ENCODE measurements at regions not wholly inside any gene's neighbourhood (a gene's known extent, or its start where the extent isn't known, plus 50 kb on each side); places are given as distances from the start of the nearest gene placed in this dataset.

DNA sequence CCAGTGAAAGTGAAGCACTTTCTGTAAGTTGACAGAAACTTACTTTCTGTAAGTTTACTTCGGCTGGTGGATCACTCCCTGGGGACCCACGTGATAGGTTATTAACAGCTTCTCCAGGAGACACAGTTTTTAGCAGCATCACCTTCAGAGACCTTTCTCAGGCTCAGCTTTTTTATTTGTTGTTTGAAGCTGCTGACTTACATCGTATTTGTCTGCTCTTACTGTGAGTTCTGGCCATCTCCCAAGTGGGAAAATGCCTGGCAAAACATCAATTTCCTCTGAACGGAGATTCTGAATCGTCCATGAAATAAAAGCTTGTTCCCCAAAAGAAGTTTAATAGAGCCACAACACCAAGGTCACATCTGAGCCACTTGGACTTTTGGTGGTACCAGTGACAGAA lies 178.7 kb upstream of the PODXL start:
- in situ Hi-C loops (cut with HindIII; ENCODE audit: low pct_ligation_motif_present, low pct_unique_long_range_greater_than_20kb, low sequenced_read_pairs) = no loop called here
- DNase-seq = no peak

GRCh38 chr7:131733604-131734003 lies 177.2 kb upstream of the PODXL start:
- DNase-seq = no peak
- in situ Hi-C loops (cut with HindIII; ENCODE audit: low pct_ligation_motif_present, low pct_unique_long_range_greater_than_20kb, low sequenced_read_pairs) = no loop called here

- in situ Hi-C loops (cut with HindIII; ENCODE audit: low pct_ligation_motif_present, low pct_unique_long_range_greater_than_20kb, low sequenced_read_pairs) = no loop called here
These were observed 170.8 kb upstream of the PODXL start for GRCh38 chr7:131727189-131727588.

DNA sequence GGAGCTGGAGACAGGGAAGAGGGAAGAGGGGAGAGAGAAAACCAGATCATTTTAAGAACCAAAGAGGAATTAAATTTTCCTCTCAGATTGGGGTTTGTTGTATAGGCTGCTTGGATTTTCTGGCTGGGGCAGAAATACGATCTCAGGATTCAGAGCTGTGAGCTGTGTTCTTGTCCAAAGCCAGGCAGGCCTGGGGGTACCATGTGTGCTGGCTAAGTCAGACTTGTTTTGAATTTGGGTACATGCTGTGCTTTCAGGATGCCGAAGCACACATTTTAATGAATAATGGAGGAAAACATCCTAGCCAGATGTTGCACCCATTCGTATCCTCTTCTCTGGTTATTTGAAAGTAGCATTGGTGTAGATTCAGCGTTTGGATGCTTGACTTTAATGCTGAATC lies 170.3 kb upstream of the PODXL start:
- in situ Hi-C loops (cut with HindIII; ENCODE audit: low pct_ligation_motif_present, low pct_unique_long_range_greater_than_20kb, low sequenced_read_pairs) = no loop called here
- no peak for DNase-seq

More at GRCh38 chr7:131727189-131727588, 170.8 kb upstream of the PODXL start:
- DNase-seq = no peak

DNA sequence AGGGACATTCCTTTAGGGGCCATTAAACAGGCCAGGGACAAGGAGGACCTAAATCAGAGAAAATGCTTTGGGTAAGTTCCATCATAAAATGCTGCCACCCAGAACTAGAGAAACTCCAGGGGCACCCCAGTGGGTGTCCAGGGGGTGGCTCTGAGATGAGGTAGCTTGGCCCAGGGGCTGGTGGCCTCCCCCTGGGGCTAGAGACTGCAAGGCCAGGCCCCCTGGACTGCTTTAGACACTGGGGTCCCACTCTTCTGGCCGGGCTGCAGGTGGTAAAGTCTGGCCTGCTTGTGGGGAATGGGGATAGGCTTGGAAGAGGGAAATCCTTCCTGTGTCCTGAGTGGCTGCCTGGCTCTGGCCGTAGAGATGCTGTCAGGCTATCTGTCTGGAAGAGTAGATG lies 169.6 kb upstream of the PODXL start:
- in situ Hi-C loops (cut with HindIII; ENCODE audit: low pct_ligation_motif_present, low pct_unique_long_range_greater_than_20kb, low sequenced_read_pairs) = no loop called here

DNA sequence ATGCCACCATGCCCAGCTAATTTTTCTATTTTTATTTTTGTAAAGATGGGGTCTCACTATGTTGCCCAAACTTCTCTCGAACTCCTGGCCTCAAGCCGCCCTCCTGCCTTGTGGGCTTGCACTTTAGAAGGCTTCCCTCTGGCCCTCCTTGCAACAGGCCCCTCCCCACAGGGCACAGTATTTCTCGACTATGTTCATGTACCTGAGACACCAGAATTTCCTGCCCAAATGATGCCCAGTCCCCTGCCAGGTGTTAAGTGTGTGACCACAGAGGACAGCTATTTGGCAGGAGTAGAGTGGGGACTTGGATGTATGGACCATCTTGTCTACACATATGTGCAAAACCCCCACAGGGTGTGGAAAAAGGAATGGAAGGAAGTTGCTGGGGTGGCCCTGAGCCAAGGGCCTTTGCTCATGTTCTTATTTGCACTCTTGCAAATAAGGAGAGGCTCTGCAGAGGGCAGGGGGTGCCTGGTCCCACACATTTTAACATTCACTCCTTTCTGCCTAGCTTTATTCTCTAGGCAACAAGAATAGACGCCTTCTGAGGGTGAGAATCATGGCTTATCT lies 168.4 kb upstream of the PODXL start:
- in situ Hi-C loops (cut with HindIII; ENCODE audit: low pct_ligation_motif_present, low pct_unique_long_range_greater_than_20kb, low sequenced_read_pairs) = no loop called here
- DNase-seq = no peak

More for the DNA sequence above, 169.6 kb upstream of the PODXL start:
- DNase-seq = no peak

DNA sequence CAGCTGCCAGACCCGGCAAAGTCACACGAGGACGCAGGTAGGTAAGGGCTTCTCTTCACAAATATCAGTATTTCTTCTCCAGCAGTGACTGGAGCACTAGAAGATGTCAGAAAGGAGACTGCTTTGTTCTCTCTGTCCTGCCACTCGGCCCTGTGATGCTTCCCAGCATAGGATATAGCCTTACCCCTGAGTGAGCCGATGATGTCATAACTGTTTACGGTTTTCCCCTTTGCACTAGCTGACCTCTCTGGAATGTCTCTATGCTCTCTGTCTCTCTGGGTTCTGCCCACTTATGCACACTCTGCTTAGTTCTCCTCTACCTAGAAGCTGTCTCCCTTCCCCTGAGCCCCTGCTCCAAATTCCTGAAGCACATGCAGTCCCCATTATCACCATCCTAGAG lies 167.5 kb upstream of the PODXL start:
- in situ Hi-C loops (cut with HindIII; ENCODE audit: low pct_ligation_motif_present, low pct_unique_long_range_greater_than_20kb, low sequenced_read_pairs) = no loop called here
- DNase-seq = peak; percentile 12

DNA sequence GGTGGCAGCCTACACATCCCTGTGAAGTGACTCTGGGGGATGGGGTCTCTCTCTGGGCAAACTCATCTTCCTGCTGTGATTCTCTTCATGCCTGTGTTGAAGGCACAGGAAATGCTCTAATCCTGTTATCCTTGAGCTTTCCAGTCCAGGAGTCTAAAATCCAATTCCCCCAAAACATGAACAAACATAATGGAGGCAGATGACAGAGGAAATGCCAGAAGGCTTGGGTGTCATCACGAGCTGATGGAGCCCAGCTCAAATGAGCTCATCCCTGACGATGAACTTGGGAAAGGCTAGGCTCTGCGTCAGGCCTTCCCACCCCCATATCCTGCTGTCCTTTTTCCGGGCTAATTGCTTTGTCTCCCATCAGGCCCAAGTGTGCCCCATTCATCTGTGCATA lies 165.9 kb upstream of the PODXL start:
- in situ Hi-C loops (cut with HindIII; ENCODE audit: low pct_ligation_motif_present, low pct_unique_long_range_greater_than_20kb, low sequenced_read_pairs) = no loop called here
- DNase-seq = no peak

DNA sequence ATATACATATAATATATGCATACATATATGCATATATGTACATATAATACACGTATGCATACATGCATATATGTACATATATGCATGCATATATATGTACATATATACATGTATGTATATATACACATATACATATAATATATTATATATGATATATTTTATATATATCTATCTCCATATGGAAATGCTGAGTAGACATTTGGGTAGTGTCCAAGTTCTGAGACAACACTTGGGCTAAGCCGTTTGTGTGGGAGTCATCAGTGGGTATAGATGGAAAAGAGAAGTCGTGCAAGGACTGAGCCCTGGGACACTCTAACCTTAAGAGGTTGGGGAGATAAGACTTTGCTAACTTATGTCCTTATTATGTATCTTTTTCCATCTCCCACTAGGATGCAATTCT lies 165.2 kb upstream of the PODXL start:
- DNase-seq = no peak
- in situ Hi-C loops (cut with HindIII; ENCODE audit: low pct_ligation_motif_present, low pct_unique_long_range_greater_than_20kb, low sequenced_read_pairs) = no loop called here

- in situ Hi-C loops (cut with HindIII; ENCODE audit: low pct_ligation_motif_present, low pct_unique_long_range_greater_than_20kb, low sequenced_read_pairs) = no loop called here
- DNase-seq = no peak
These were observed 164.3 kb upstream of the PODXL start for GRCh38 chr7:131720703-131721102.

DNA sequence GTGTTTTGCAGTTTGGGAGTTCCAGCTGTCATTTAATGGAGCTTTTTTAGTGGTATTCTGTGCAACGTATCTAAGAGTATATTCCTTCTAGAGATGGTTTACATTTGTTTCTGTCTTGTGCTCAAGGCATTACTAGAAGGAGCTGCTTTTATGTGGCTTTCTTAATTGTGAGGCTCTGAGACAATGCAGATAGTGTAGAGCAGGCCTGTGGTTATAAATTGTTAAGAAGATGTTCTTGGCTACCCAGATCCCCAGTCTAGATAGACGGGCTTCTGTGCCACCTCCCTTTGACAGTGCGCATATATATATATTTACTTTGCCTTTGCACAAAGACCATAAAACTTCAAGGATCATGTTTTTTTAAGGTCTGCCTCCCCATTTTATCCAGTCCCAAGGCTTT lies 160.8 kb upstream of the PODXL start:
- in situ Hi-C loops (cut with HindIII; ENCODE audit: low pct_ligation_motif_present, low pct_unique_long_range_greater_than_20kb, low sequenced_read_pairs) = no loop called here
- DNase-seq = no peak

DNA sequence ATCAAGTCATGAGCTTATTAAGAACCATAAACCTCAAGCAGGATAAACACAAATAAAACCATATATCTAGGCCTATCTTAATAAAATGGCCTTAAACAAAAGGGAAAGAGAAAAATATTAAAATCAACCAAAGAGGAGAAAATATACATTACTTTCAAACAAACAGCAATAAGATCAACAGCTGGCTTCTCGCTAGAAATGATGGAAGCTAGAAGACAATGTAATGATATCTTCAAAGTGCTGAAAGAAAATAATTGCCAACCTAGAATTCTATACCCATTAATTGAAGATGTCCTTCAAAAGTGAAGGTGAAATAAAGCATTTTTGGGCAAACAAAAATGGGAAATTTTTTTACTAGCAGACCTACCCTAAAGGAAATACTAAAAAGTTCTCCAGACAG lies 142.9 kb upstream of the PODXL start:
- in situ Hi-C loops (cut with HindIII; ENCODE audit: low pct_ligation_motif_present, low pct_unique_long_range_greater_than_20kb, low sequenced_read_pairs) = no loop called here
- no peak for DNase-seq

DNA sequence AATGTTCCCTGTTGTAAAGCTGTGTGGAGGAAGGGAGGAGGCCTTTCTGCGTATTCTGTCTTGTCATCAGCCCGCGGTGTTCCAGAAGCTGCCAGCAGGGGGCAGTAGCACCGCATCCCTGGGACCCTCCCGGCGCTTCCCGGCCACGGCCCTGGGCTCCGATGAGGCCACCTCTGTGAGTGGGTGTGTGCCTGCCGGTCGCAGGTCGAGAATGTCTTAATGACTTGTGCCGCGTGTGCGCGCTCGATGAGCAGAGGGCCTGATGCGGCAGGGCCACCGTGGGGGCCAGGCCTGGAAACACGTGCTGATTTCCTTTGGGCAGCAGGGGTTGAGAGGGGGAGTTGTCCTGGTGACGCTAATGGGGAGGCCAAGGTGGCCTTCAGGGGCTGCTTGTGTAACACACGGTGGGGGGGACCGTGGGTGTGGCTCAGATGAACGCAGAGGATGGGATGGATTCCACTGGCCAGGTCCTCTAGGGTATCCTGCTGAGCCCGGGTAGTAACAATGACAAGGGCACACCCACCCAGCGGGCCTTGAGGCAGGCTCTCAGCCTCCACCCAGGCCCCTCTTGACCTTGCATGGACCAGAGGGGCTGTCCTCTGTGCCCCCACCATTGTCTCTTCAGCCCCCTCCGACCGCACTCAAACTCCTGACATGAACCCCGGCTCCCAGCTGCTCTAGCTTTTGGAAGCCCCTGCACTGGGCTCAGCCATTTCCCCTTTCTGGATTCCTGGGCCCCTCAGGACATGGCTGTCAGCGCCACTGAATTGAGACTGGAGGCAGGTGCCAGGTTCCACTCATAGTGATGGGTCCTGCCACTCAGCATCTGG lies 135.9 kb upstream of the PODXL start:
- in situ Hi-C loops (cut with HindIII; ENCODE audit: low pct_ligation_motif_present, low pct_unique_long_range_greater_than_20kb, low sequenced_read_pairs) = no loop called here
- DNase-seq = peak; percentile 61

- in situ Hi-C loops (cut with HindIII; ENCODE audit: low pct_ligation_motif_present, low pct_unique_long_range_greater_than_20kb, low sequenced_read_pairs) = no loop called here
- DNase-seq = no peak
These were observed 135.2 kb upstream of the PODXL start for GRCh38 chr7:131691454-131692130.

GRCh38 chr7:131690441-131690840 lies 134.0 kb upstream of the PODXL start:
- in situ Hi-C loops (cut with HindIII; ENCODE audit: low pct_ligation_motif_present, low pct_unique_long_range_greater_than_20kb, low sequenced_read_pairs) = no loop called here
- DNase-seq = no peak

- DNase-seq = no peak
- in situ Hi-C loops (cut with HindIII; ENCODE audit: low pct_ligation_motif_present, low pct_unique_long_range_greater_than_20kb, low sequenced_read_pairs) = no loop called here
These were observed 133.3 kb upstream of the PODXL start for GRCh38 chr7:131689662-131690234.

- in situ Hi-C loops (cut with HindIII; ENCODE audit: low pct_ligation_motif_present, low pct_unique_long_range_greater_than_20kb, low sequenced_read_pairs) = no loop called here
- DNase-seq = peak; percentile 64
These were observed 132.6 kb upstream of the PODXL start for GRCh38 chr7:131688738-131689661.

DNA sequence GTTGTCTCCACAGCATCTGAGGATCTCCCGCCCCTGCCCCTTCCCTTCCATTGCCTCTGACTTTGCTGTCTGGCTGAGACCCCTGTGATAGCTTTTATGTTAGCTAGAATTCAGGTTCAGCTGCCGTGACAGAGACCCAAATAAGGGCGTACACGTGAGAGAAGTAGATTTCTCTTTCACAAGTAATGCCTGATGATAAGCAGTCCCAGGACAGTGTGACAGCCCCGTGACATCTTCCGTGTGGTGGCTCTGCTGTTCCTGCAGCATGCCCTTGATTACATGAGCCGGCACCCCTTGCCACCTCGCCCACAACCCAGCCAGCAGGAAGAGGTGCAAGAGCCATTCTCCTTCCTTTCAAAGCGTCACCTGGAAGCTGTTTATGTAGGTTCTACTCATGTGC lies 130.9 kb upstream of the PODXL start:
- in situ Hi-C loops (cut with HindIII; ENCODE audit: low pct_ligation_motif_present, low pct_unique_long_range_greater_than_20kb, low sequenced_read_pairs) = no loop called here
- DNase-seq = no peak
